Loucy (cell line): ENCODE measurements at regions not wholly inside any gene's neighbourhood (a gene's known extent, or its start where the extent isn't known, plus 50 kb on each side); places are given as distances from the start of the nearest gene placed in this dataset.

Experiments
- EZH2phosphoT487 ChIP-seq: fragments of 200-600 bp; IDR thresholded peaks from 2 replicates; pipeline ENCODE4 v1.6.1; 2018; ENCODE audit warnings: antibody characterized with exemption, mild to moderate bottlenecking, moderate library complexity, borderline replicate concordance
- TF ChIP-seq, protein P1 (sequence below): fragments of 200-600 bp; sonication (generic); conservative IDR thresholded peaks from 2 replicates; pipeline ENCODE4 v1.5.1; 2014; ENCODE audit warnings: mild to moderate bottlenecking, antibody characterized with exemption, low read length

DNA sequence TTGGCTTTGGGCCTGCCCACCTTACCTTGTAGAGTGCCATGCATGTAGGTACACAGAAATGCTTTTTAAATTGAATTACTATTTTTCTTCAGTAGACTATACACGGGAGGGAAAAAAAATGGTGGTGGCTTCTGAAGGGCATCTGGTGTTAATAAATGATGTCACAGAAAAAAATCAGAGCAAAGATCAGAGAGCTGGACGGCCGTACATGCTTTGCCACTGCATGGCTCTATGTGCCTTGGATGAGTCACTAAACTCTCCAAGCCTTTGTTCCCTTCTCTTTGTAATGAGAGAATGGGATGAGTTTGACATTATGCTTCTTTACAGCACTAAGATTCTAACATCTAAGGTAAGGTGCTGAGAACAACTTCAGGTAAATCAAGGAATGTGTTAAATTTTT lies 376.4 kb upstream of the DDHD1 start:
- TF ChIP-seq, protein P1, sequence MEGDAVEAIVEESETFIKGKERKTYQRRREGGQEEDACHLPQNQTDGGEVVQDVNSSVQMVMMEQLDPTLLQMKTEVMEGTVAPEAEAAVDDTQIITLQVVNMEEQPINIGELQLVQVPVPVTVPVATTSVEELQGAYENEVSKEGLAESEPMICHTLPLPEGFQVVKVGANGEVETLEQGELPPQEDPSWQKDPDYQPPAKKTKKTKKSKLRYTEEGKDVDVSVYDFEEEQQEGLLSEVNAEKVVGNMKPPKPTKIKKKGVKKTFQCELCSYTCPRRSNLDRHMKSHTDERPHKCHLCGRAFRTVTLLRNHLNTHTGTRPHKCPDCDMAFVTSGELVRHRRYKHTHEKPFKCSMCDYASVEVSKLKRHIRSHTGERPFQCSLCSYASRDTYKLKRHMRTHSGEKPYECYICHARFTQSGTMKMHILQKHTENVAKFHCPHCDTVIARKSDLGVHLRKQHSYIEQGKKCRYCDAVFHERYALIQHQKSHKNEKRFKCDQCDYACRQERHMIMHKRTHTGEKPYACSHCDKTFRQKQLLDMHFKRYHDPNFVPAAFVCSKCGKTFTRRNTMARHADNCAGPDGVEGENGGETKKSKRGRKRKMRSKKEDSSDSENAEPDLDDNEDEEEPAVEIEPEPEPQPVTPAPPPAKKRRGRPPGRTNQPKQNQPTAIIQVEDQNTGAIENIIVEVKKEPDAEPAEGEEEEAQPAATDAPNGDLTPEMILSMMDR = no peak
- TF ChIP-seq EZH2phosphoT487 = no peak
